Suprapubic skin (tissue), 4 donors: ENCODE measurements at regions not wholly inside any gene's neighbourhood (a gene's known extent, or its start where the extent isn't known, plus 50 kb on each side); places are given as distances from the start of the nearest gene placed in this dataset.

Experiments used
- DNase-seq, 2 donors: peaks; one replicate each; pipeline ENCODE4 v3.0.0-alpha.2; 2019; ENCODE audit warnings: low spot score in 2 of 2
- H3K27ac ChIP-seq: fragments of 200-600 bp; sonication (generic); one replicate; pipeline ENCODE4 v1.5.1; 2019
- H3K27me3 ChIP-seq: fragments of 200-600 bp; sonication (generic); one replicate; pipeline ENCODE4 v1.5.1; 2019
- H3K36me3 ChIP-seq: fragments of 200-600 bp; sonication (generic); one replicate; pipeline ENCODE4 v1.5.1; 2019
- H3K4me1 ChIP-seq: fragments of 200-600 bp; sonication (generic); one replicate; pipeline ENCODE4 v1.5.1; 2019
- H3K4me3 ChIP-seq: fragments of 200-600 bp; sonication (generic); one replicate; pipeline ENCODE4 v1.5.1; 2019; ENCODE audit warnings: mild to moderate bottlenecking
- H3K9me3 ChIP-seq: fragments of 200-600 bp; sonication (generic); one replicate; pipeline ENCODE4 v1.5.1; 2019
- CTCF ChIP-seq, 2 donors: fragments of 200-600 bp in 1 of 2; fragments of 450-650 bp in 1 of 2; sonication (generic) in 1 of 2; IDR thresholded peaks; one replicate each; pipeline ENCODE4 v1.5.1; 2016 to 2019; ENCODE audit warnings: antibody characterized with exemption in 2 of 2, mild to moderate bottlenecking in 1 of 2, moderate library complexity in 1 of 2
- EP300 ChIP-seq: sonication (generic); formaldehyde crosslinking; IDR thresholded peaks from one replicate; pipeline ENCODE4 v1.6.1; 2017; ENCODE audit warnings: antibody characterized with exemption
- POLR2A ChIP-seq, 2 donors: fragments of 450-650 bp; IDR thresholded peaks; one replicate each; pipeline ENCODE4 v1.6.1; 2017; ENCODE audit warnings: antibody characterized with exemption in 2 of 2, mild to moderate bottlenecking in 2 of 2, moderate library complexity in 2 of 2
- POLR2AphosphoS5 ChIP-seq, 3 donors: sonication (generic); formaldehyde crosslinking; IDR thresholded peaks; one replicate each; pipeline ENCODE4 v1.6.1; 2017; ENCODE audit warnings: antibody characterized with exemption in 3 of 3
- WGBS: methylation state at CpG from one replicate; pipeline ENCODE4 v1.1.5; 2018; 5-methylcytosine and 5-hydroxymethylcytosine counted together

DNA sequence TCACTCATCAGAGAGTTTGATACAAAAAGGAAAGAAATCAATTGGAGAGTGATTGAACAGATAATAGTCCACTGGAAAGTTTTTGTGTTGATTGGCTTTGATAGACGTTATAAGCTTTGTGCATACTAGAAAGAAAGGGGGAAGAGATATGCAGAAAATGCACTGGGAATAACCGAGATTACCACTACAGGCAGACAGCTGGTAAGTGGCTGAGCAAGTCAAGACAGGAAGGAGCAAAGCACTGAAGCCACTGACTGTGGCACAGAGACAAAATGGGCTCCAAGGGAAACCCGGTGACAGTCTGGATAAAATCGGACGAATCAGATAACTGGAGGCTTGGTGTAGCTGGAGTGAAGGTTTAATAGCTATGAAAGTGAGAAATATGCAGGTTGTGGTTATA, 209.0 kb downstream of the SIM1 start:
- TF ChIP-seq CTCF (IDR thresholded peaks at IDR 0.05), result no peak
- no peak for TF ChIP-seq POLR2AphosphoS5 (IDR thresholded peaks at IDR 0.05)
- TF ChIP-seq EP300, result no peak
- TF ChIP-seq POLR2A (IDR thresholded peaks at IDR 0.05), result no peak
- Histone ChIP-seq H3K9me3 (no peaks in the 10 kb centered on the region), H3K4me3 (no peak overlapping the region), H3K36me3 (no peaks in the 10 kb centered on the region), H3K27ac (no peak overlapping the region), H3K27me3 (no peaks in the 10 kb centered on the region), H3K4me1 (no peaks in the 10 kb centered on the region)
- DNase-seq, result no peak
- 52% methylated on average over 5 of the region's 5 CpGs for WGBS

- TF ChIP-seq CTCF (IDR thresholded peaks at IDR 0.05) (no peak), POLR2A (IDR thresholded peaks at IDR 0.05) (no peak), EP300 (no peak), POLR2AphosphoS5 (IDR thresholded peaks at IDR 0.05) (no peak)
- 90% methylated on average over 1 of the region's 1 CpG for WGBS
- H3K4me1 ChIP-seq, result no peaks in the 10 kb centered on the region
- no peaks in the 10 kb centered on the region for H3K36me3 ChIP-seq
- H3K27me3 ChIP-seq, result no peaks in the 10 kb centered on the region
- H3K27ac ChIP-seq, result no peak overlapping the region
- no peak overlapping the region for H3K4me3 ChIP-seq
- no peak for DNase-seq
- H3K9me3 ChIP-seq, result no peaks in the 10 kb centered on the region
Measured at GRCh38 chr6:100247123-100247522, 217.6 kb downstream of the SIM1 start.

- H3K4me3 ChIP-seq, result no peak overlapping the region
- DNase-seq, result no peak
- H3K27ac ChIP-seq, result no peak overlapping the region
- TF ChIP-seq CTCF (IDR thresholded peaks at IDR 0.05) (no peak), EP300 (no peak), POLR2A (IDR thresholded peaks at IDR 0.05) (no peak), POLR2AphosphoS5 (IDR thresholded peaks at IDR 0.05) (no peak)
- H3K27me3 ChIP-seq, result no peaks in the 10 kb centered on the region
- no peaks in the 10 kb centered on the region for H3K9me3 ChIP-seq
- WGBS, result 55% methylated on average over 1 of the region's 1 CpG
- no peaks in the 10 kb centered on the region for H3K36me3 ChIP-seq
- no peaks in the 10 kb centered on the region for H3K4me1 ChIP-seq
Measured at GRCh38 chr6:100246206-100246605, 218.5 kb downstream of the SIM1 start.

DNA sequence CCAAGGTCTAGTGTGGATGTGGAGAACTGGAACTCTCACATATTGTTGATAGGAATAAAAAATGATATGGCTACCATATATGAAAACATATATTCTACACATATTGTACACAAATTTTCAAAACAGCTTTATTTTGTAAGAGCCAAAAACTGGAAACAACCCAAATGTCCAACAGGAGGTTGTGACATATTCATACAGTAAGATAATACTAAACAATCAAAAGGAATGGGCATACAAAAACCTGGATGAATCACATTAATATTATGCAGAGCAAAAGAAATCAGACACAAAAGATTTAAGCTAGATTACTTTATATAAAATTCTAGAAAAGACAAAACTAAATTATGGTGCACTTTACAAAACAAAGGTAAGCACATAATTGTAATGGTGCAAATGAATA, 223.9 kb downstream of the SIM1 start:
- no peak overlapping the region for H3K27ac ChIP-seq
- no peaks in the 10 kb centered on the region for H3K9me3 ChIP-seq
- no peaks in the 10 kb centered on the region for H3K4me1 ChIP-seq
- no peaks in the 10 kb centered on the region for H3K36me3 ChIP-seq
- TF ChIP-seq POLR2AphosphoS5 (IDR thresholded peaks at IDR 0.05), result no peak
- TF ChIP-seq EP300, result no peak
- no peak for TF ChIP-seq CTCF (IDR thresholded peaks at IDR 0.05)
- TF ChIP-seq POLR2A (IDR thresholded peaks at IDR 0.05), result no peak
- H3K4me3 ChIP-seq, result no peak overlapping the region
- no peaks in the 10 kb centered on the region for H3K27me3 ChIP-seq
- no peak for DNase-seq

GRCh38 chr6:100237821-100238220, 226.9 kb downstream of the SIM1 start:
- DNase-seq, result no peak
- no peak overlapping the region for H3K4me3 ChIP-seq
- H3K4me1 ChIP-seq, result no peaks in the 10 kb centered on the region
- WGBS, result 55% methylated on average over 2 of the region's 2 CpGs
- TF ChIP-seq EP300 (no peak), CTCF (IDR thresholded peaks at IDR 0.05) (no peak), POLR2AphosphoS5 (IDR thresholded peaks at IDR 0.05) (no peak), POLR2A (IDR thresholded peaks at IDR 0.05) (no peak)
- no peak overlapping the region for H3K27ac ChIP-seq
- no peaks in the 10 kb centered on the region for H3K36me3 ChIP-seq
- H3K27me3 ChIP-seq, result no peaks in the 10 kb centered on the region
- H3K9me3 ChIP-seq, result no peaks in the 10 kb centered on the region
